SK-N-SH treated with all-trans-retinoic acid at 6 μM for 48 hours (cell line): ENCODE measurements at regions not wholly inside any gene's neighbourhood (a gene's known extent, or its start where the extent isn't known, plus 50 kb on each side); places are given as distances from the start of the nearest gene placed in this dataset.

Experiments used
- ATAC-seq: fragments of 200-7000 bp; cut with Tn5 transposase; 3 replicates; pipeline ENCODE4 v1.9.1; 2020; ENCODE audit warnings: mild to moderate bottlenecking, moderate library complexity
- ARNTL ChIP-seq: fragments of 450-650 bp; formaldehyde crosslinking; IDR thresholded peaks from 2 replicates; pipeline ENCODE4 v1.5.0; 2020; ENCODE audit warnings: low read depth, mild to moderate bottlenecking, moderate library complexity, borderline replicate concordance
- BACH2 ChIP-seq: fragments of 250-450 bp; sonication (Bioruptor Pico); IDR thresholded peaks from 2 replicates; pipeline ENCODE4 v1.9.0; 2021; ENCODE audit warnings: mild to moderate bottlenecking, borderline replicate concordance
- CSDC2 ChIP-seq: fragments of 250-450 bp; sonication (Bioruptor Pico); IDR thresholded peaks from 2 replicates; pipeline ENCODE4 v1.5.0; 2020; ENCODE audit warnings: mild to moderate bottlenecking, moderate library complexity
- CSRNP3 ChIP-seq: fragments of 250-450 bp; sonication (Bioruptor Pico); IDR thresholded peaks from 2 replicates; pipeline ENCODE4 v1.5.1; 2021; ENCODE audit warnings: mild to moderate bottlenecking, moderate library complexity
- ESRRG ChIP-seq: fragments of 250-450 bp; sonication (Bioruptor Pico); IDR thresholded peaks from 2 replicates; pipeline ENCODE4 v1.6.1; 2021; ENCODE audit warnings: mild to moderate bottlenecking
- GLIS3 ChIP-seq: fragments of 250-450 bp; sonication (Bioruptor Pico); IDR thresholded peaks from 2 replicates; pipeline ENCODE4 v1.5.0; 2020; ENCODE audit warnings: mild to moderate bottlenecking, moderate library complexity
- OSR1 ChIP-seq: fragments of 250-450 bp; sonication (Bioruptor Pico); IDR thresholded peaks from 2 replicates; pipeline ENCODE4 v1.8.0; 2022; ENCODE audit warnings: moderate library complexity, mild to moderate bottlenecking, inconsistent platforms
- PATZ1 ChIP-seq: fragments of 250-450 bp; sonication (Bioruptor Pico); IDR thresholded peaks from 2 replicates; pipeline ENCODE4 v1.8.0; 2020; ENCODE audit warnings: mild to moderate bottlenecking, moderate library complexity, borderline replicate concordance
- PPARA ChIP-seq: fragments of 250-450 bp; sonication (Bioruptor Pico); IDR thresholded peaks from 2 replicates; pipeline ENCODE4 v1.5.0; 2020; ENCODE audit warnings: mild to moderate bottlenecking, borderline replicate concordance
- RARB ChIP-seq: fragments of 250-450 bp; sonication (Bioruptor Pico); IDR thresholded peaks from 2 replicates; pipeline ENCODE4 v1.8.0; 2021; ENCODE audit warnings: mild to moderate bottlenecking, moderate library complexity
- SNAI2 ChIP-seq: fragments of 250-450 bp; sonication (Bioruptor Pico); IDR thresholded peaks from 2 replicates; pipeline ENCODE4 v1.5.0; 2020; ENCODE audit warnings: mild to moderate bottlenecking, moderate library complexity
- TOX ChIP-seq: fragments of 250-450 bp; sonication (Bioruptor Pico); IDR thresholded peaks from 2 replicates; pipeline ENCODE4 v1.8.0; 2021; ENCODE audit warnings: mild to moderate bottlenecking, moderate library complexity, borderline replicate concordance
- ZC3H10 ChIP-seq: fragments of 250-450 bp; sonication (Bioruptor Pico); IDR thresholded peaks from 2 replicates; pipeline ENCODE4 v1.5.1; 2021; ENCODE audit warnings: mild to moderate bottlenecking, moderate library complexity
- ZFP3 ChIP-seq: fragments of 250-450 bp; sonication (Bioruptor Pico); IDR thresholded peaks from 2 replicates; pipeline ENCODE4 v1.5.0; 2020; ENCODE audit warnings: mild to moderate bottlenecking, moderate library complexity
- ZFP30 ChIP-seq: fragments of 450-650 bp; formaldehyde crosslinking; IDR thresholded peaks from 2 replicates; pipeline ENCODE4 v1.5.0; 2022; ENCODE audit warnings: mild to moderate bottlenecking, moderate library complexity
- ZNF565 ChIP-seq: fragments of 450-650 bp; formaldehyde crosslinking; conservative IDR thresholded peaks from 2 replicates; pipeline ENCODE4 v1.5.0; 2020; ENCODE audit warnings: low read depth, mild to moderate bottlenecking, moderate library complexity
- ZNF70 ChIP-seq: fragments of 450-650 bp; formaldehyde crosslinking; IDR thresholded peaks from 2 replicates; pipeline ENCODE4 v1.5.0; 2020; ENCODE audit warnings: mild to moderate bottlenecking, moderate library complexity
- TF ChIP-seq, protein P1 (sequence below): fragments of 250-450 bp; sonication (Bioruptor Pico); IDR thresholded peaks from 2 replicates; pipeline ENCODE4 v1.8.0; 2021; ENCODE audit warnings: low read depth, mild to moderate bottlenecking, moderate library complexity, borderline replicate concordance
- TF ChIP-seq, protein P2 (sequence below): fragments of 250-450 bp; sonication (Bioruptor Pico); IDR thresholded peaks from 2 replicates; pipeline ENCODE4 v1.5.1; 2020; ENCODE audit warnings: low read depth, mild to moderate bottlenecking, moderate library complexity
- TF ChIP-seq, protein P3 (sequence below): fragments of 250-450 bp; sonication (Bioruptor Pico); IDR thresholded peaks from 2 replicates; pipeline ENCODE4 v1.5.0; 2020; ENCODE audit warnings: mild to moderate bottlenecking, moderate library complexity

- no peak for TF ChIP-seq CSRNP3 (CRISPR knock-in tag)
- TF ChIP-seq OSR1 (CRISPR knock-in tag), result no peak
- TF ChIP-seq CSDC2 (CRISPR knock-in tag), result no peak
Measured at GRCh38 chr11:37107415-37107814, 509.4 kb upstream of the RAG2 start (continued).

DNA sequence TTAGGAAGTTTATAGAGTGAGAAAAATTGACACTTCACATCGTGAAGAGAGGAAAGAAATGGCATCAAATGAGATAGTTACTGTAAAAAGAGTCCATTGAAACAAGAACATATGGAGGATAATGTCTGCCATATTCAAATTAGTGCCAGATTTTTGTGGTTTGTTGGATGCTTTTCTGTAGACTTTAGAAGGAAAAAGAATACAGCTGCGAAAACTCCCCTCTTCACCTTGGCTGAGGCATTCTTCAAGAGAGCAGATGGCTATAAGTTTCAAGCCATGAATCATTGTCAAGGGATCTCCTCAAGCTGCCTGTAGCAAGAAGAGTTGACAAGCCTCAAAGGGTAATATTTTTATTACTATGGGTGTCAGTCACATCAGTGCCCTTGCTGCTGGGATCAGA lies 507.4 kb upstream of the RAG2 start:
- TF ChIP-seq SNAI2 (CRISPR knock-in tag) (no peak), ZNF565 (CRISPR knock-in tag) (no peak), ESRRG (CRISPR knock-in tag) (no peak), ZFP30 (CRISPR knock-in tag) (no peak), CSRNP3 (CRISPR knock-in tag) (no peak), GLIS3 (CRISPR knock-in tag) (no peak), OSR1 (CRISPR knock-in tag) (no peak), ZC3H10 (CRISPR knock-in tag) (no peak), TOX (no peak), ZFP3 (no peak)
- TF ChIP-seq, protein P1, sequence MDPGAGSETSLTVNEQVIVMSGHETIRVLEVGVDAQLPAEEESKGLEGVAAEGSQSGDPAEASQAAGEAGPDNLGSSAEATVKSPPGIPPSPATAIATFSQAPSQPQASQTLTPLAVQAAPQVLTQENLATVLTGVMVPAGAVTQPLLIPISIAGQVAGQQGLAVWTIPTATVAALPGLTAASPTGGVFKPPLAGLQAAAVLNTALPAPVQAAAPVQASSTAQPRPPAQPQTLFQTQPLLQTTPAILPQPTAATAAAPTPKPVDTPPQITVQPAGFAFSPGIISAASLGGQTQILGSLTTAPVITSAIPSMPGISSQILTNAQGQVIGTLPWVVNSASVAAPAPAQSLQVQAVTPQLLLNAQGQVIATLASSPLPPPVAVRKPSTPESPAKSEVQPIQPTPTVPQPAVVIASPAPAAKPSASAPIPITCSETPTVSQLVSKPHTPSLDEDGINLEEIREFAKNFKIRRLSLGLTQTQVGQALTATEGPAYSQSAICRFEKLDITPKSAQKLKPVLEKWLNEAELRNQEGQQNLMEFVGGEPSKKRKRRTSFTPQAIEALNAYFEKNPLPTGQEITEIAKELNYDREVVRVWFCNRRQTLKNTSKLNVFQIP (CRISPR knock-in tag), result no peak
- ATAC-seq, result no peak

- ATAC-seq, result no peak
- no peak for TF ChIP-seq ZFP3
- no peak for TF ChIP-seq ZFP30 (CRISPR knock-in tag)
- TF ChIP-seq, protein P2, sequence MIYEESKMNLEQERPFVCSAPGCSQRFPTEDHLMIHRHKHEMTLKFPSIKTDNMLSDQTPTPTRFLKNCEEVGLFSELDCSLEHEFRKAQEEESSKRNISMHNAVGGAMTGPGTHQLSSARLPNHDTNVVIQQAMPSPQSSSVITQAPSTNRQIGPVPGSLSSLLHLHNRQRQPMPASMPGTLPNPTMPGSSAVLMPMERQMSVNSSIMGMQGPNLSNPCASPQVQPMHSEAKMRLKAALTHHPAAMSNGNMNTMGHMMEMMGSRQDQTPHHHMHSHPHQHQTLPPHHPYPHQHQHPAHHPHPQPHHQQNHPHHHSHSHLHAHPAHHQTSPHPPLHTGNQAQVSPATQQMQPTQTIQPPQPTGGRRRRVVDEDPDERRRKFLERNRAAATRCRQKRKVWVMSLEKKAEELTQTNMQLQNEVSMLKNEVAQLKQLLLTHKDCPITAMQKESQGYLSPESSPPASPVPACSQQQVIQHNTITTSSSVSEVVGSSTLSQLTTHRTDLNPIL (CRISPR knock-in tag), result no peak
- no peak for TF ChIP-seq ZC3H10 (CRISPR knock-in tag)
- no peak for TF ChIP-seq PATZ1 (CRISPR knock-in tag)
- TF ChIP-seq ARNTL (CRISPR knock-in tag), result no peak
- no peak for TF ChIP-seq RARB
- TF ChIP-seq, protein P3, sequence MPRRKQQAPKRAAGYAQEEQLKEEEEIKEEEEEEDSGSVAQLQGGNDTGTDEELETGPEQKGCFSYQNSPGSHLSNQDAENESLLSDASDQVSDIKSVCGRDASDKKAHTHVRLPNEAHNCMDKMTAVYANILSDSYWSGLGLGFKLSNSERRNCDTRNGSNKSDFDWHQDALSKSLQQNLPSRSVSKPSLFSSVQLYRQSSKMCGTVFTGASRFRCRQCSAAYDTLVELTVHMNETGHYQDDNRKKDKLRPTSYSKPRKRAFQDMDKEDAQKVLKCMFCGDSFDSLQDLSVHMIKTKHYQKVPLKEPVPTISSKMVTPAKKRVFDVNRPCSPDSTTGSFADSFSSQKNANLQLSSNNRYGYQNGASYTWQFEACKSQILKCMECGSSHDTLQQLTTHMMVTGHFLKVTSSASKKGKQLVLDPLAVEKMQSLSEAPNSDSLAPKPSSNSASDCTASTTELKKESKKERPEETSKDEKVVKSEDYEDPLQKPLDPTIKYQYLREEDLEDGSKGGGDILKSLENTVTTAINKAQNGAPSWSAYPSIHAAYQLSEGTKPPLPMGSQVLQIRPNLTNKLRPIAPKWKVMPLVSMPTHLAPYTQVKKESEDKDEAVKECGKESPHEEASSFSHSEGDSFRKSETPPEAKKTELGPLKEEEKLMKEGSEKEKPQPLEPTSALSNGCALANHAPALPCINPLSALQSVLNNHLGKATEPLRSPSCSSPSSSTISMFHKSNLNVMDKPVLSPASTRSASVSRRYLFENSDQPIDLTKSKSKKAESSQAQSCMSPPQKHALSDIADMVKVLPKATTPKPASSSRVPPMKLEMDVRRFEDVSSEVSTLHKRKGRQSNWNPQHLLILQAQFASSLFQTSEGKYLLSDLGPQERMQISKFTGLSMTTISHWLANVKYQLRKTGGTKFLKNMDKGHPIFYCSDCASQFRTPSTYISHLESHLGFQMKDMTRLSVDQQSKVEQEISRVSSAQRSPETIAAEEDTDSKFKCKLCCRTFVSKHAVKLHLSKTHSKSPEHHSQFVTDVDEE (CRISPR knock-in tag), result no peak
- no peak for TF ChIP-seq OSR1 (CRISPR knock-in tag)
- TF ChIP-seq PPARA, result no peak
- TF ChIP-seq ZNF70, result no peak
- no peak for TF ChIP-seq GLIS3 (CRISPR knock-in tag)
- no peak for TF ChIP-seq BACH2 (CRISPR knock-in tag)
- no peak for TF ChIP-seq CSRNP3 (CRISPR knock-in tag)
- no peak for TF ChIP-seq TOX
Measured at GRCh38 chr11:37104380-37104779, 506.3 kb upstream of the RAG2 start.
